ENCODE measurements at regions not wholly inside any gene's neighbourhood (a gene's known extent, or its start where the extent isn't known, plus 50 kb on each side); places are given as distances from the start of the nearest gene placed in this dataset.

GRCh38 chr3:190774633-190775032 is 87.9 kb downstream of the GMNC start:
- ChIA-PET POLR2A (no interaction called here), CTCF (no interaction called here)
- Histone ChIP-seq H3K4me3 (ENCODE audit: low read depth in 2 of 2, low read length in 2 of 2) (no peak overlapping the region), H3K9me3 (ENCODE audit: control insufficient read depth, insufficient read depth, low read depth, low read length) (0 out of 2 replicates have a peak, but pooled peaks cover 3% of the 10 kb centered on the region), H3K36me3 (ENCODE audit: control insufficient read depth, insufficient read depth, low read length) (no peaks in the 10 kb centered on the region), H3K27me3 (ENCODE audit: control insufficient read depth, insufficient read depth, low read length) (no peaks in the 10 kb centered on the region), H3K4me1 (ENCODE audit: control insufficient read depth, insufficient read depth, low read length) (no peaks in the 10 kb centered on the region), H3K27ac (ENCODE audit: low read length) (no peak overlapping the region)
- TF ChIP-seq SIN3A (IDR thresholded peaks at IDR 0.05; ENCODE audit: borderline replicate concordance, insufficient read depth, low read depth, low read length) (no peak), TCF7L2 (IDR thresholded peaks at IDR 0.05; ENCODE audit: low read depth, low read length) (no peak)
- no TSS peak for BruUV-seq (replicated peaks)
- intact Hi-C loops (cut with micrococcal nuclease; ENCODE audit: unreplicated experiment), result no loop called here
- in situ Hi-C loops (cut with HindIII; ENCODE audit: low pct_unique_long_range_greater_than_20kb, low sequenced_read_pairs), result no loop called here
- ATAC-seq (no peak), DNase-seq (ENCODE audit: low read depth, low spot score) (no peak)

- ATAC-seq, result no peak
These were observed 88.5 kb downstream of the GMNC start for GRCh38 chr3:190773948-190774347.

GRCh38 chr3:190772831-190773230 is 89.7 kb downstream of the GMNC start:
- Histone ChIP-seq H3K4me3 (ENCODE audit: low read depth in 2 of 2, low read length in 2 of 2) (no peak overlapping the region), H3K27me3 (ENCODE audit: control insufficient read depth, insufficient read depth, low read length) (no peaks in the 10 kb centered on the region), H3K27ac (ENCODE audit: low read length) (no peak overlapping the region), H3K4me1 (ENCODE audit: control insufficient read depth, insufficient read depth, low read length) (no peaks in the 10 kb centered on the region), H3K36me3 (ENCODE audit: control insufficient read depth, insufficient read depth, low read length) (no peaks in the 10 kb centered on the region), H3K9me3 (ENCODE audit: control insufficient read depth, insufficient read depth, low read depth, low read length) (0 out of 2 replicates have a peak, but pooled peaks cover 3% of the 10 kb centered on the region)
- CTCF ChIA-PET, result no interaction called here
- intact Hi-C loops (cut with micrococcal nuclease; ENCODE audit: unreplicated experiment), result no loop called here
- ATAC-seq (no peak), DNase-seq (ENCODE audit: low read depth, low spot score) (no peak)
- TF ChIP-seq SIN3A (IDR thresholded peaks at IDR 0.05; ENCODE audit: borderline replicate concordance, insufficient read depth, low read depth, low read length), result no peak
- no peak for TF ChIP-seq TCF7L2 (IDR thresholded peaks at IDR 0.05; ENCODE audit: low read depth, low read length)
- no peak for TF ChIP-seq POLR2AphosphoS5 (IDR thresholded peaks at IDR 0.05; ENCODE audit: low read depth, low read length)
- TF ChIP-seq, protein P1, sequence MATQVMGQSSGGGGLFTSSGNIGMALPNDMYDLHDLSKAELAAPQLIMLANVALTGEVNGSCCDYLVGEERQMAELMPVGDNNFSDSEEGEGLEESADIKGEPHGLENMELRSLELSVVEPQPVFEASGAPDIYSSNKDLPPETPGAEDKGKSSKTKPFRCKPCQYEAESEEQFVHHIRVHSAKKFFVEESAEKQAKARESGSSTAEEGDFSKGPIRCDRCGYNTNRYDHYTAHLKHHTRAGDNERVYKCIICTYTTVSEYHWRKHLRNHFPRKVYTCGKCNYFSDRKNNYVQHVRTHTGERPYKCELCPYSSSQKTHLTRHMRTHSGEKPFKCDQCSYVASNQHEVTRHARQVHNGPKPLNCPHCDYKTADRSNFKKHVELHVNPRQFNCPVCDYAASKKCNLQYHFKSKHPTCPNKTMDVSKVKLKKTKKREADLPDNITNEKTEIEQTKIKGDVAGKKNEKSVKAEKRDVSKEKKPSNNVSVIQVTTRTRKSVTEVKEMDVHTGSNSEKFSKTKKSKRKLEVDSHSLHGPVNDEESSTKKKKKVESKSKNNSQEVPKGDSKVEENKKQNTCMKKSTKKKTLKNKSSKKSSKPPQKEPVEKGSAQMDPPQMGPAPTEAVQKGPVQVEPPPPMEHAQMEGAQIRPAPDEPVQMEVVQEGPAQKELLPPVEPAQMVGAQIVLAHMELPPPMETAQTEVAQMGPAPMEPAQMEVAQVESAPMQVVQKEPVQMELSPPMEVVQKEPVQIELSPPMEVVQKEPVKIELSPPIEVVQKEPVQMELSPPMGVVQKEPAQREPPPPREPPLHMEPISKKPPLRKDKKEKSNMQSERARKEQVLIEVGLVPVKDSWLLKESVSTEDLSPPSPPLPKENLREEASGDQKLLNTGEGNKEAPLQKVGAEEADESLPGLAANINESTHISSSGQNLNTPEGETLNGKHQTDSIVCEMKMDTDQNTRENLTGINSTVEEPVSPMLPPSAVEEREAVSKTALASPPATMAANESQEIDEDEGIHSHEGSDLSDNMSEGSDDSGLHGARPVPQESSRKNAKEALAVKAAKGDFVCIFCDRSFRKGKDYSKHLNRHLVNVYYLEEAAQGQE (IDR thresholded peaks at IDR 0.05; ENCODE audit: insufficient read depth in 1 of 2, low read depth in 2 of 2, low read length in 1 of 2), result no peak
- TF ChIP-seq, protein P2, sequence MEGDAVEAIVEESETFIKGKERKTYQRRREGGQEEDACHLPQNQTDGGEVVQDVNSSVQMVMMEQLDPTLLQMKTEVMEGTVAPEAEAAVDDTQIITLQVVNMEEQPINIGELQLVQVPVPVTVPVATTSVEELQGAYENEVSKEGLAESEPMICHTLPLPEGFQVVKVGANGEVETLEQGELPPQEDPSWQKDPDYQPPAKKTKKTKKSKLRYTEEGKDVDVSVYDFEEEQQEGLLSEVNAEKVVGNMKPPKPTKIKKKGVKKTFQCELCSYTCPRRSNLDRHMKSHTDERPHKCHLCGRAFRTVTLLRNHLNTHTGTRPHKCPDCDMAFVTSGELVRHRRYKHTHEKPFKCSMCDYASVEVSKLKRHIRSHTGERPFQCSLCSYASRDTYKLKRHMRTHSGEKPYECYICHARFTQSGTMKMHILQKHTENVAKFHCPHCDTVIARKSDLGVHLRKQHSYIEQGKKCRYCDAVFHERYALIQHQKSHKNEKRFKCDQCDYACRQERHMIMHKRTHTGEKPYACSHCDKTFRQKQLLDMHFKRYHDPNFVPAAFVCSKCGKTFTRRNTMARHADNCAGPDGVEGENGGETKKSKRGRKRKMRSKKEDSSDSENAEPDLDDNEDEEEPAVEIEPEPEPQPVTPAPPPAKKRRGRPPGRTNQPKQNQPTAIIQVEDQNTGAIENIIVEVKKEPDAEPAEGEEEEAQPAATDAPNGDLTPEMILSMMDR (IDR thresholded peaks at IDR 0.05), result no peak
- no TSS peak for BruUV-seq (replicated peaks)
- in situ Hi-C loops (cut with HindIII; ENCODE audit: low pct_unique_long_range_greater_than_20kb, low sequenced_read_pairs), result no loop called here
- POLR2A ChIA-PET, result no interaction called here

More at GRCh38 chr3:190773948-190774347, 88.5 kb downstream of the GMNC start:
- intact Hi-C loops (cut with micrococcal nuclease; ENCODE audit: unreplicated experiment) (no loop called here), in situ Hi-C loops (cut with HindIII; ENCODE audit: low pct_unique_long_range_greater_than_20kb, low sequenced_read_pairs) (no loop called here)
- H3K27me3 ChIP-seq (ENCODE audit: control insufficient read depth, insufficient read depth, low read length), result no peaks in the 10 kb centered on the region
- H3K4me1 ChIP-seq (ENCODE audit: control insufficient read depth, insufficient read depth, low read length), result no peaks in the 10 kb centered on the region
- no TSS peak for BruUV-seq (replicated peaks)
- H3K9me3 ChIP-seq (ENCODE audit: control insufficient read depth, insufficient read depth, low read depth, low read length), result 0 out of 2 replicates have a peak, but pooled peaks cover 3% of the 10 kb centered on the region
- TF ChIP-seq POLR2AphosphoS5 (IDR thresholded peaks at IDR 0.05; ENCODE audit: low read depth, low read length) (no peak), SIN3A (IDR thresholded peaks at IDR 0.05; ENCODE audit: borderline replicate concordance, insufficient read depth, low read depth, low read length) (no peak), TCF7L2 (IDR thresholded peaks at IDR 0.05; ENCODE audit: low read depth, low read length) (no peak)
- TF ChIP-seq, protein P1 (IDR thresholded peaks at IDR 0.05; ENCODE audit: insufficient read depth in 1 of 2, low read depth in 2 of 2, low read length in 1 of 2), result no peak
- TF ChIP-seq, protein P2 (IDR thresholded peaks at IDR 0.05), result no peak
- H3K27ac ChIP-seq (ENCODE audit: low read length), result no peak overlapping the region
- no peak overlapping the region for H3K4me3 ChIP-seq (ENCODE audit: low read depth in 2 of 2, low read length in 2 of 2)
- no peak for DNase-seq (ENCODE audit: low read depth, low spot score)
- no peaks in the 10 kb centered on the region for H3K36me3 ChIP-seq (ENCODE audit: control insufficient read depth, insufficient read depth, low read length)
- CTCF ChIA-PET, result no interaction called here
- POLR2A ChIA-PET, result no interaction called here

Data from Panc1 (cell line).